HepG2 (cell line): ENCODE measurements at regions not wholly inside any gene's neighbourhood (a gene's known extent, or its start where the extent isn't known, plus 50 kb on each side); places are given as distances from the start of the nearest gene placed in this dataset.

Experiments
- ATAC-seq: fragments of 200-7000 bp; cut with Tn5 transposase; 3 replicates; pipeline ENCODE4 v1.9.1; 2020; ENCODE audit warnings: mild to moderate bottlenecking, moderate library complexity
- BruUV-seq: library from RNA; stranded (reverse); fragments of 400-500 nt; replicated peaks from 2 replicates; lab custom pipeline; 2021; lab: Mats Ljungman, UMichigan
- CTCF ChIA-PET: fragments of 300-600 bp; formaldehyde crosslinking; extraction: SDS; loops from one replicate; lab custom pipeline; 2021; ENCODE audit warnings: low total read pairs, inconsistent platforms, low intra/inter-chr PET ratio; lab: Yijun Ruan, JAX
- POLR2A ChIA-PET: fragments of 350-600 bp; sonication (Branson Sonifier 250); formaldehyde crosslinking; loops from one replicate; lab custom pipeline; 2020; ENCODE audit warnings: antibody characterized with exemption, inconsistent platforms; lab: Yijun Ruan, JAX
- DNase-seq: peaks from one replicate; pipeline ENCODE4 v3.0.0-alpha.2; 2015; ENCODE audit warnings: low spot score
- FAIRE-seq: peaks from 3 replicates; lab custom pipeline; 2011; peaks lifted over from hg19 to GRCh38; lab: Jason Lieb, UNC
- H2AFZ ChIP-seq: one replicate; pipeline ENCODE4 v1.6.1; 2011; ENCODE audit warnings: low read length, inconsistent platforms
- H3K27ac ChIP-seq: fragments of 300-600 bp; 3 replicates; pipeline ENCODE4 v1.8.0; 2011; ENCODE audit warnings: mixed run types, mild to moderate bottlenecking, mixed read lengths, low read length, inconsistent platforms; ENCODE audit not compliant: insufficient read depth; ENCODE audit errors: extremely low read length
- H3K27me3 ChIP-seq, 2 experiments: fragments of 200-600 bp in 1 of 2; 2 replicates in 1 of 2; 3 replicates in 1 of 2; pipeline versions ENCODE4 v1.6.0 to v1.8.0; 2011; ENCODE audit warnings: low read length in 2 of 2, mild to moderate bottlenecking in 2 of 2, moderate library complexity in 2 of 2, inconsistent platforms in 1 of 2; ENCODE audit not compliant: insufficient read depth in 2 of 2, control insufficient read depth in 1 of 2
- H3K36me3 ChIP-seq, 2 experiments: fragments of 200-600 bp in 1 of 2; replicated peaks in 1 of 2; 2 replicates in 1 of 2; 3 replicates in 1 of 2; pipeline versions ENCODE4 v1.5.1 to v1.8.0; 2011; ENCODE audit warnings: low read length in 2 of 2, inconsistent platforms in 1 of 2; ENCODE audit not compliant: insufficient read depth in 2 of 2, control insufficient read depth in 1 of 2
- H3K4me1 ChIP-seq: 2 replicates; pipeline ENCODE4 v1.5.1; 2012; ENCODE audit warnings: low read length, inconsistent platforms; ENCODE audit not compliant: insufficient read depth
- H3K4me2 ChIP-seq: 2 replicates; pipeline ENCODE4 v1.6.0; 2011; ENCODE audit warnings: low read depth, low read length, inconsistent platforms
- H3K4me3 ChIP-seq, 3 experiments: fragments of 200-600 bp in 1 of 3; sonication (generic), shearing (Covaris generic) in 1 of 3; replicated peaks in 1 of 3; 2 replicates each; pipeline ENCODE4 v1.5.1; 2011 to 2016; ENCODE audit warnings: low read length in 3 of 3, inconsistent platforms in 2 of 3, low read depth in 2 of 3, mild to moderate bottlenecking in 2 of 3, control low read depth in 1 of 3, mixed read lengths in 1 of 3; ENCODE audit not compliant: insufficient read depth in 1 of 3
- H3K79me2 ChIP-seq: one replicate; pipeline ENCODE4 v1.6.1; 2011; ENCODE audit warnings: low read length, inconsistent platforms; ENCODE audit not compliant: insufficient read depth
- H3K9ac ChIP-seq: 2 replicates; pipeline ENCODE4 v1.6.0; 2011; ENCODE audit warnings: mild to moderate bottlenecking, low read depth, low read length, inconsistent platforms; ENCODE audit not compliant: insufficient read depth
- H3K9me3 ChIP-seq: 2 replicates; pipeline ENCODE4 v1.5.1; 2012; ENCODE audit warnings: mild to moderate bottlenecking, low read length
- H4K20me1 ChIP-seq: 2 replicates; pipeline ENCODE4 v1.6.0; 2011; ENCODE audit warnings: inconsistent platforms, mild to moderate bottlenecking, low read length, moderate library complexity; ENCODE audit not compliant: insufficient read depth
- ARID2 ChIP-seq: sonication (generic); formaldehyde crosslinking; IDR thresholded peaks from 2 replicates; pipeline ENCODE4 v1.8.1; 2022; ENCODE audit warnings: mild to moderate bottlenecking, missing genetic modification reagents, borderline replicate concordance
- ARNTL ChIP-seq: sonication (generic); formaldehyde crosslinking; IDR thresholded peaks from 2 replicates; pipeline ENCODE4 v1.4.0; 2020; ENCODE audit warnings: mild to moderate bottlenecking, missing genetic modification reagents
- DNMT3B ChIP-seq: conservative IDR thresholded peaks from 2 replicates; pipeline ENCODE4 v1.6.1; 2016; ENCODE audit warnings: missing biosample characterization, control low read depth
- EED ChIP-seq: sonication (generic); formaldehyde crosslinking; IDR thresholded peaks from 2 replicates; pipeline ENCODE4 v1.5.0; 2020; ENCODE audit warnings: mild to moderate bottlenecking, missing genetic modification reagents
- HOXA3 ChIP-seq: sonication (generic); formaldehyde crosslinking; IDR thresholded peaks from 2 replicates; pipeline ENCODE4 v1.5.0; 2020; ENCODE audit warnings: missing genetic modification reagents
- ISX ChIP-seq: sonication (generic); formaldehyde crosslinking; conservative IDR thresholded peaks from 2 replicates; pipeline ENCODE4 v1.5.0; 2020; ENCODE audit warnings: missing genetic modification reagents
- JUND ChIP-seq: sonication (generic); formaldehyde crosslinking; IDR thresholded peaks from 2 replicates; pipeline ENCODE4 v1.8.0; 2022; ENCODE audit warnings: mild to moderate bottlenecking, missing genetic modification reagents
- KDM5A ChIP-seq: fragments of 200-600 bp; sonication (generic); IDR thresholded peaks from 2 replicates; pipeline ENCODE4 v1.7.0; 2018; ENCODE audit warnings: antibody characterized with exemption, mild to moderate bottlenecking, low read length, borderline replicate concordance
- MNT ChIP-seq: fragments of 450-650 bp; IDR thresholded peaks from 2 replicates; pipeline ENCODE4 v1.6.1; 2016
- NPAS2 ChIP-seq: sonication (generic); formaldehyde crosslinking; IDR thresholded peaks from 2 replicates; pipeline ENCODE4 v1.8.0; 2022; ENCODE audit warnings: mild to moderate bottlenecking, missing genetic modification reagents, borderline replicate concordance
- RNF2 ChIP-seq: fragments of 450-650 bp; conservative IDR thresholded peaks from 2 replicates; pipeline ENCODE4 v1.6.1; 2016; ENCODE audit warnings: low read depth
- SNAI1 ChIP-seq: sonication (generic); formaldehyde crosslinking; IDR thresholded peaks from 2 replicates; pipeline ENCODE4 v1.5.0; 2020; ENCODE audit warnings: mild to moderate bottlenecking, missing genetic modification reagents, borderline replicate concordance
- U2AF2 ChIP-seq: fragments of 200-400 bp; formaldehyde crosslinking; IDR thresholded peaks from 2 replicates; pipeline ENCODE4 v1.6.1; 2017; ENCODE audit warnings: low read depth, mild to moderate bottlenecking, low read length
- ZFP90 ChIP-seq: sonication (generic); formaldehyde crosslinking; IDR thresholded peaks from 2 replicates; pipeline ENCODE4 v1.8.0; 2022; ENCODE audit warnings: missing genetic modification reagents, mild to moderate bottlenecking, inconsistent platforms, borderline replicate concordance
- ZNF512 ChIP-seq: sonication (generic); formaldehyde crosslinking; IDR thresholded peaks from 2 replicates; pipeline ENCODE4 v1.4.0; 2020; ENCODE audit warnings: mild to moderate bottlenecking, missing genetic modification reagents
- ZNF773 ChIP-seq: sonication (generic); formaldehyde crosslinking; IDR thresholded peaks from 2 replicates; pipeline ENCODE4 v1.4.0; 2020; ENCODE audit warnings: missing genetic modification reagents, borderline replicate concordance
- WGBS: methylation state at CpG from one replicate; pipeline ENCODE4 v1.1.6; 2017; ENCODE audit warnings: low lambda C conversion rate; 5-methylcytosine and 5-hydroxymethylcytosine counted together
- in situ Hi-C: cut with HindIII; loops from 2 replicates; pipeline ENCODE4 v1.10.0; 2017; ENCODE audit warnings: low pct_unique_long_range_greater_than_20kb; ENCODE audit not compliant: extremely low pct_ligation_motif_present
- intact Hi-C: fragments of 100-400 bp; cut with micrococcal nuclease; formaldehyde crosslinking; loops from one replicate; pipeline ENCODE4 v1.10.0; 2022; ENCODE audit not compliant: unreplicated experiment
- TF ChIP-seq, protein P1 (sequence below): sonication (generic); formaldehyde crosslinking; IDR thresholded peaks from 2 replicates; pipeline ENCODE4 v1.4.0; 2020; ENCODE audit warnings: missing genetic modification reagents

DNA sequence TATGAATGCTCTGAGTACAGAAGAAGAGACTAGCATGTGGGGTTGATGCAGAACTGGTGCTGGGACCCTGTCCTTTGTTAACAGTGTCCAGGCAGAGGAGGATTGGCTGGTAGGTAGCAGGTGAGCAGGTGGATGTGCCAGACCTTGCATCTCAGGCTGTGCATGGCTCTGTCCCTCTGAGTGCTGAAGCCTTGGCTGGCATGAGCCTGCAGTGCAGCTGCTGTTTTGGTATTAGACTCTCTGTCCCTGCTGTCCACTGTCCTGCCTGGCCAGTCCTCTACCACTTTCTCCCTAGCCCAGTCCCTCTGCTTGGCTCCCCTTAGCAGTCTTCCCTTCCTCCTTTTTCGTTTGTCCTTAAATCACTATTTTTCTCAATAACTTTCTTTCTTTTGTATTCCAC lies 213.6 kb upstream of the ZBED5 start:
- Histone ChIP-seq H3K27ac (no peak overlapping the region), H3K4me3 (no peak overlapping the region), H4K20me1 (no peaks in the 10 kb centered on the region), H3K27me3 (peaks cover 4 to 17% of the 10 kb centered on the region in 2 experiments; a peak in 3 of 5 replicates), H3K4me1 (no peaks in the 10 kb centered on the region), H3K36me3 (no peaks in the 10 kb centered on the region), H3K9me3 (no peaks in the 10 kb centered on the region), H3K9ac (no peak overlapping the region), H2AFZ (no peak overlapping the region), H3K79me2 (no peaks in the 10 kb centered on the region), H3K4me2 (no peak overlapping the region)
- intact Hi-C loops (loop anchor here (10.0 kb wide), 1 partner anchor 587 kb away; no protein-coding TSS in a partner anchor), in situ Hi-C loops (no loop called here)
- 0% methylated on average over 1 of the region's 1 CpG for WGBS
- no peak for TF ChIP-seq ARNTL (CRISPR knock-in tag)
- TF ChIP-seq KDM5A = no peak
- TF ChIP-seq, protein P1, sequence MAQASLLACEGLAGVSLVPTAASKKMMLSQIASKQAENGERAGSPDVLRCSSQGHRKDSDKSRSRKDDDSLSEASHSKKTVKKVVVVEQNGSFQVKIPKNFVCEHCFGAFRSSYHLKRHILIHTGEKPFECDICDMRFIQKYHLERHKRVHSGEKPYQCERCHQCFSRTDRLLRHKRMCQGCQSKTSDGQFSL (CRISPR knock-in tag) = no peak
- TF ChIP-seq JUND (CRISPR knock-in tag) = no peak
- TF ChIP-seq ZNF512 (CRISPR knock-in tag) = no peak
- TF ChIP-seq DNMT3B (CRISPR knock-in tag) = no peak
- ChIA-PET CTCF (no interaction called here), POLR2A (no interaction called here)
- FAIRE-seq (no peak), ATAC-seq (no peak), DNase-seq (no peak)
- no TSS peak for BruUV-seq

DNA sequence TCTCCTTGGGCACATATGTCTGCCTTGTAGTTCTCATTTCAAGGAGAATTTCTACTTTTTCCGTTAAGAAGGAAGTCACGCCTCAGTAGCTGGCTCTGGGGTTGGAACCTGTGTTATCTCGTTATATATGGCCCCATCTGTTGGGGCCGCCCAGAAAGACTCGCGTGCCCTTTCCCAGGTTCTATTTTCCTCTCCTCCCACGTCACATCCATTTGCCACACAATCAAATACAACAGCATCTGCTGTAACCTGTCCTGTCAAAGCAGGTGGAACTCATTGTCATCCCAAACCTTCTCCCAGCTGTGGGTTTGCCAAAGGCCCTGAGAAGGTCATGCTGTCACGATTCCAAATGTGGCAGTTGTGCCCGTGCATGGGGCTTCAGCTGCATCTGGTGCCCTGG lies 213.1 kb upstream of the ZBED5 start:
- Histone ChIP-seq H3K4me3 (no peak overlapping the region), H3K4me1 (no peaks in the 10 kb centered on the region), H3K4me2 (no peak overlapping the region), H2AFZ (no peak overlapping the region), H3K9ac (no peak overlapping the region), H3K27me3 (peaks cover 4 to 17% of the 10 kb centered on the region in 2 experiments; a peak in 3 of 5 replicates), H3K27ac (no peak overlapping the region), H4K20me1 (no peaks in the 10 kb centered on the region), H3K79me2 (no peaks in the 10 kb centered on the region), H3K9me3 (no peaks in the 10 kb centered on the region), H3K36me3 (no peaks in the 10 kb centered on the region)
- 7% methylated on average over 9 of the region's 9 CpGs for WGBS
- no peak for DNase-seq
- ChIA-PET POLR2A (no interaction called here), CTCF (no interaction called here)
- in situ Hi-C loops (no loop called here), intact Hi-C loops (loop anchor here (10.0 kb wide), 1 partner anchor 586 kb away; no protein-coding TSS in a partner anchor)
- no peak for FAIRE-seq
- ATAC-seq = no peak
- BruUV-seq = no TSS peak
- TF ChIP-seq SNAI1 (CRISPR knock-in tag) = no peak
- TF ChIP-seq MNT = no peak
- TF ChIP-seq JUND (CRISPR knock-in tag) = no peak
- TF ChIP-seq ZNF773 (CRISPR knock-in tag) = no peak
- no peak for TF ChIP-seq ZFP90 (CRISPR knock-in tag)
- no peak for TF ChIP-seq EED (CRISPR knock-in tag)
- no peak for TF ChIP-seq NPAS2 (CRISPR knock-in tag)
- no peak for TF ChIP-seq ISX (CRISPR knock-in tag)
- no peak for TF ChIP-seq U2AF2
- no peak for TF ChIP-seq RNF2
- TF ChIP-seq ARID2 (CRISPR knock-in tag) = no peak
- TF ChIP-seq HOXA3 (CRISPR knock-in tag) = no peak
